ENCODE measurements at regions not wholly inside any gene's neighbourhood (a gene's known extent, or its start where the extent isn't known, plus 50 kb on each side); places are given as distances from the start of the nearest gene placed in this dataset.

DNA sequence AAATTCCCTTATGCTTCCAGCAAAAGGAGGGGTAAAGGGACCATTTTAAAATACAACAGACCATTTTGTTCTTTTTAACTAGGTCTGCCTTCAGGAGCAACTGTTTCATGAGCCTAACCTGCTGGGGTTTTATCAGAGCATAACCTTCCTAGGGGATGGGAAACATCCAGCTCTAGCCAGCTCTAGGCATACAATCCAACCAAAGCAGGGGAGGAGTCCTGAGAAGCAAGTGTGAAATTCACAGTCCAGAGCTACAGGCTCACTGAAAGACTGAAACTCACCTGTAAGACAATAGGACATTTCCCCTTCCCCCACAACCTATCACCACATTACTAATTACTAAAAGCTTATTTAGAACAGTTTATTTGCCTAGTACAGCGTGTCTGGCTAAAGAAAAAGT is 1296.6 kb upstream of the DDX18 start (continued):
- no peak for TF ChIP-seq CHD7 (IDR thresholded peaks at IDR 0.05; ENCODE audit: insufficient replicate concordance, low read length)
- no peak for TF ChIP-seq NANOG (IDR thresholded peaks at IDR 0.05; ENCODE audit: insufficient read depth, low read depth, low read length, poor library complexity, severe bottlenecking)
- no peak for TF ChIP-seq EGR1 (IDR thresholded peaks at IDR 0.05; ENCODE audit: borderline replicate concordance, low read depth, low read length)
- TF ChIP-seq ASH2L (IDR thresholded peaks at IDR 0.05; ENCODE audit: low read length), result no peak
- TF ChIP-seq SIX5 (IDR thresholded peaks at IDR 0.05; ENCODE audit: low read depth, low read length), result no peak
- no peak for TF ChIP-seq FOSL1 (IDR thresholded peaks at IDR 0.05; ENCODE audit: insufficient read depth, low read depth, low read length)
- no peak for TF ChIP-seq PHF8 (conservative IDR thresholded peaks at IDR 0.05; ENCODE audit: low read depth, low read length)

Measured in H1 (cell line).